ENCODE measurements at regions not wholly inside any gene's neighbourhood (a gene's known extent, or its start where the extent isn't known, plus 50 kb on each side); places are given as distances from the start of the nearest gene placed in this dataset.

- TF ChIP-seq CTCF (IDR thresholded peaks at IDR 0.05) (no peak), EZH2 (IDR thresholded peaks at IDR 0.05; ENCODE audit: borderline replicate concordance, insufficient read depth, low read depth, low read length, poor library complexity, severe bottlenecking) (no peak)
These were observed 136.6 kb upstream of the ZC3H15 start for GRCh38 chr2:186349508-186349907.
